AG09319 (cell line): ENCODE measurements at regions not wholly inside any gene's neighbourhood (a gene's known extent, or its start where the extent isn't known, plus 50 kb on each side); places are given as distances from the start of the nearest gene placed in this dataset.
"Not testable (repeated sequence)": the region's sequence is repeated elsewhere in the genome, so short reads cannot be mapped to it uniquely, and the experiment has no call there.

Source experiments
- DNase-seq: peaks from one replicate; pipeline ENCODE4 v3.0.0-alpha.2; 2010; ENCODE audit warnings: low read depth; ENCODE audit errors: extremely low read depth
- TF ChIP-seq, protein P1 (sequence below): IDR thresholded peaks from 2 replicates; pipeline ENCODE4 v1.5.1; 2011; ENCODE audit warnings: low read depth, mild to moderate bottlenecking, inconsistent platforms, low read length, moderate library complexity

GRCh38 chr10:113494761-113495160 lies 58.1 kb upstream of the HABP2 start:
- no peak for DNase-seq

DNA sequence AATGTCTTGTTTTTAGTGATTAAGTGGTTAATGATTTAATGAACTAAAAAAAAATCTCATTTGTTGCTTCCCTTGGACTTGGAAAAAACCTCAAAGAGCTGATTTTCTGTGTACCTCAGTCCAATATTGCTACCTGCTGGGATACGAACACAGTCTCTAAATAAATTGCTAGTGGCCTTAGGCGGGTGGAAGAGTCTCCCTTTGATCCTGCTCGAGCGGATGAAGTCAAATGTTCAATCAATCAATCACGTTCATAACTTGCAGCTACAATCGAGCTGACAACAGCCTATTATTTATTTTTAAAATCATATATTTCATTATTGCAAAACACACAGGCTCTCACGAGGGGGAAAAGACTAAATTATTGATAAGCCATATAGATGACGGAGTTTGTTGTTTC lies 57.3 kb upstream of the HABP2 start:
- TF ChIP-seq, protein P1, sequence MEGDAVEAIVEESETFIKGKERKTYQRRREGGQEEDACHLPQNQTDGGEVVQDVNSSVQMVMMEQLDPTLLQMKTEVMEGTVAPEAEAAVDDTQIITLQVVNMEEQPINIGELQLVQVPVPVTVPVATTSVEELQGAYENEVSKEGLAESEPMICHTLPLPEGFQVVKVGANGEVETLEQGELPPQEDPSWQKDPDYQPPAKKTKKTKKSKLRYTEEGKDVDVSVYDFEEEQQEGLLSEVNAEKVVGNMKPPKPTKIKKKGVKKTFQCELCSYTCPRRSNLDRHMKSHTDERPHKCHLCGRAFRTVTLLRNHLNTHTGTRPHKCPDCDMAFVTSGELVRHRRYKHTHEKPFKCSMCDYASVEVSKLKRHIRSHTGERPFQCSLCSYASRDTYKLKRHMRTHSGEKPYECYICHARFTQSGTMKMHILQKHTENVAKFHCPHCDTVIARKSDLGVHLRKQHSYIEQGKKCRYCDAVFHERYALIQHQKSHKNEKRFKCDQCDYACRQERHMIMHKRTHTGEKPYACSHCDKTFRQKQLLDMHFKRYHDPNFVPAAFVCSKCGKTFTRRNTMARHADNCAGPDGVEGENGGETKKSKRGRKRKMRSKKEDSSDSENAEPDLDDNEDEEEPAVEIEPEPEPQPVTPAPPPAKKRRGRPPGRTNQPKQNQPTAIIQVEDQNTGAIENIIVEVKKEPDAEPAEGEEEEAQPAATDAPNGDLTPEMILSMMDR: no peak
- no peak for DNase-seq

More at GRCh38 chr10:113494761-113495160, 58.1 kb upstream of the HABP2 start:
- TF ChIP-seq, protein P1: no peak

- TF ChIP-seq, protein P1: no peak
- DNase-seq: no peak
Observed at GRCh38 chr10:113496111-113497109, 56.4 kb upstream of the HABP2 start.

GRCh38 chr10:113497198-113497597 lies 55.7 kb upstream of the HABP2 start:
- no peak for DNase-seq
- TF ChIP-seq, protein P1: no peak

- TF ChIP-seq, protein P1: no peak
Observed at GRCh38 chr10:113498997-113499396, 53.9 kb upstream of the HABP2 start.

GRCh38 chr10:113499806-113500205 lies 53.0 kb upstream of the HABP2 start:
- TF ChIP-seq, protein P1: no peak
- DNase-seq: no peak

More at GRCh38 chr10:113498997-113499396, 53.9 kb upstream of the HABP2 start:
- DNase-seq: no peak

DNA sequence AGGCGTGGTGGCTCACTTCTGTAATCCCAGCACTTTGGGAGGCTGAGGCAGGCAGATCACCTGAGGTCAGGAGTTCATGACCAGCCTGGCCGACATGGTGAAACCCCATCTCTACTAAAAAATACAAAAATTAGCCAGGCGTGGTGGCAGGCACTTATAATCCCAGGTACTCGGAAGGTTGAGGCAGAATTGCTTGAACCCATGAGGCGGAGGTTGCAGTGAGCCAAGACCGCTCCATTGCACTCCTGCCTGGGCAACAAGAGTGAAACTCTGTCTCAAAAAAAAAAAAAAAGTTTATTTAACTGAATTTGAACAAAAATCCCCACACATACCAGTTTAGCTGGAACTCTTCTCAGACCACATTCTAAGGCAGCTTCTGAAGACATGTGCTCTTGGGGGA lies 51.8 kb upstream of the HABP2 start:
- DNase-seq: not testable (repeated sequence)
